ENCODE measurements at regions not wholly inside any gene's neighbourhood (a gene's known extent, or its start where the extent isn't known, plus 50 kb on each side); places are given as distances from the start of the nearest gene placed in this dataset.
"Not testable (repeated sequence)": the region's sequence is repeated elsewhere in the genome, so short reads cannot be mapped to it uniquely, and the experiment has no call there.

- Mint-ChIP-seq H3K36me3 (ENCODE audit: low read depth, unreplicated experiment) (no peaks in the 10 kb centered on the region), H3K4me3 (ENCODE audit: unreplicated experiment) (no peak overlapping the region), H3K27ac (ENCODE audit: unreplicated experiment) (no peak overlapping the region), H3K4me1 (ENCODE audit: unreplicated experiment) (no peaks in the 10 kb centered on the region), H3K9me3 (ENCODE audit: unreplicated experiment) (no peaks in the 10 kb centered on the region), H3K27me3 (ENCODE audit: unreplicated experiment) (peaks cover 2% of the 10 kb centered on the region)
- TF ChIP-seq, protein P1, sequence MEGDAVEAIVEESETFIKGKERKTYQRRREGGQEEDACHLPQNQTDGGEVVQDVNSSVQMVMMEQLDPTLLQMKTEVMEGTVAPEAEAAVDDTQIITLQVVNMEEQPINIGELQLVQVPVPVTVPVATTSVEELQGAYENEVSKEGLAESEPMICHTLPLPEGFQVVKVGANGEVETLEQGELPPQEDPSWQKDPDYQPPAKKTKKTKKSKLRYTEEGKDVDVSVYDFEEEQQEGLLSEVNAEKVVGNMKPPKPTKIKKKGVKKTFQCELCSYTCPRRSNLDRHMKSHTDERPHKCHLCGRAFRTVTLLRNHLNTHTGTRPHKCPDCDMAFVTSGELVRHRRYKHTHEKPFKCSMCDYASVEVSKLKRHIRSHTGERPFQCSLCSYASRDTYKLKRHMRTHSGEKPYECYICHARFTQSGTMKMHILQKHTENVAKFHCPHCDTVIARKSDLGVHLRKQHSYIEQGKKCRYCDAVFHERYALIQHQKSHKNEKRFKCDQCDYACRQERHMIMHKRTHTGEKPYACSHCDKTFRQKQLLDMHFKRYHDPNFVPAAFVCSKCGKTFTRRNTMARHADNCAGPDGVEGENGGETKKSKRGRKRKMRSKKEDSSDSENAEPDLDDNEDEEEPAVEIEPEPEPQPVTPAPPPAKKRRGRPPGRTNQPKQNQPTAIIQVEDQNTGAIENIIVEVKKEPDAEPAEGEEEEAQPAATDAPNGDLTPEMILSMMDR (IDR thresholded peaks at IDR 0.05; ENCODE audit: unreplicated experiment): no peak
- DNase-seq (ENCODE audit: low spot score): no peak
Measured at GRCh38 chr18:70394672-70395071, 105.8 kb downstream of the SOCS6 start.

DNA sequence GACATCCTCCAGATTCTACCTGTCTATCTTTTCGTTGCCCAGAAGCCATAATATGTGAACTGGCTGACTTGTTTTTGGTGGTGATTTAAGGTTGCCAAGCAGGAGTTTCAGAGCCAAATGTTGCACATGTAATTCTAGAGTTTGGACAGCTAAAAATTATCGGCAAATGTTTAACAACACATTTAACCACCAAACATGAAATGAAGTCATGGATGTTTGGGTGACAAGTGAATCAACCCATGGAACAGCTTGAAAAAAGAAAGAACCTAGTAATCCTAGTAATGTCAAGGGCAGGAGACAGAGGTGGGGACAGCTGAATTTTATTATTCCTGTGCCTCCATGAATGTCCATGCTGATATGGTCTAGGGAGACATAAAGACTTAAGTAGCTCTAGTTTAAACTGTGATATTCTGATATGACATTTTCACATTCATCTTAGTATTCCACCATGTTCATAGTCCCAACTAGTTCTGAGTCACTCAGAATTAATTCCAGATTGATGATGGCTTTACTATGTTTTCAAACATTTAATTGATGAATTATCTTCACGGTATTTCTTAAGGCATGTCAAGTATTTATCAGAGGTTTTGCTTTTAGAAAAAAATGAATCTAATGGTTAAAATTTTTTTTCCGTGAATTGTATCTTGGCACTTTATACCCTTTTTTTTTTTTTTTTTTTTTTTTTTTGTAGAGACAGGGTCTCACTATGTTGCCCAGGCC, 101.7 kb downstream of the SOCS6 start:
- H3K36me3 Mint-ChIP-seq (ENCODE audit: low read depth, unreplicated experiment): no peaks in the 10 kb centered on the region
- DNase-seq (ENCODE audit: low spot score): no peak
- H3K27ac Mint-ChIP-seq (ENCODE audit: unreplicated experiment): no peak overlapping the region
- H3K27me3 Mint-ChIP-seq (ENCODE audit: unreplicated experiment): no peaks in the 10 kb centered on the region
- TF ChIP-seq, protein P1 (IDR thresholded peaks at IDR 0.05; ENCODE audit: unreplicated experiment): no peak
- no peaks in the 10 kb centered on the region for H3K9me3 Mint-ChIP-seq (ENCODE audit: unreplicated experiment)
- no peak overlapping the region for H3K4me3 Mint-ChIP-seq (ENCODE audit: unreplicated experiment)
- no peaks in the 10 kb centered on the region for H3K4me1 Mint-ChIP-seq (ENCODE audit: unreplicated experiment)

GRCh38 chr18:70389036-70389435, 100.2 kb downstream of the SOCS6 start:
- not testable (repeated sequence) for H3K27me3 Mint-ChIP-seq (ENCODE audit: unreplicated experiment); H3K9me3 Mint-ChIP-seq (ENCODE audit: unreplicated experiment); H3K36me3 Mint-ChIP-seq (ENCODE audit: low read depth, unreplicated experiment); H3K4me1 Mint-ChIP-seq (ENCODE audit: unreplicated experiment); DNase-seq (ENCODE audit: low spot score); H3K4me3 Mint-ChIP-seq (ENCODE audit: unreplicated experiment); H3K27ac Mint-ChIP-seq (ENCODE audit: unreplicated experiment)

GRCh38 chr18:70387027-70387426, 98.2 kb downstream of the SOCS6 start:
- no peaks in the 10 kb centered on the region for H3K9me3 Mint-ChIP-seq (ENCODE audit: unreplicated experiment)
- no peak overlapping the region for H3K27ac Mint-ChIP-seq (ENCODE audit: unreplicated experiment)
- no peak for DNase-seq (ENCODE audit: low spot score)
- H3K4me1 Mint-ChIP-seq (ENCODE audit: unreplicated experiment): no peaks in the 10 kb centered on the region
- H3K36me3 Mint-ChIP-seq (ENCODE audit: low read depth, unreplicated experiment): no peaks in the 10 kb centered on the region
- H3K27me3 Mint-ChIP-seq (ENCODE audit: unreplicated experiment): no peaks in the 10 kb centered on the region
- TF ChIP-seq, protein P1 (IDR thresholded peaks at IDR 0.05; ENCODE audit: unreplicated experiment): no peak
- H3K4me3 Mint-ChIP-seq (ENCODE audit: unreplicated experiment): no peak overlapping the region

DNA sequence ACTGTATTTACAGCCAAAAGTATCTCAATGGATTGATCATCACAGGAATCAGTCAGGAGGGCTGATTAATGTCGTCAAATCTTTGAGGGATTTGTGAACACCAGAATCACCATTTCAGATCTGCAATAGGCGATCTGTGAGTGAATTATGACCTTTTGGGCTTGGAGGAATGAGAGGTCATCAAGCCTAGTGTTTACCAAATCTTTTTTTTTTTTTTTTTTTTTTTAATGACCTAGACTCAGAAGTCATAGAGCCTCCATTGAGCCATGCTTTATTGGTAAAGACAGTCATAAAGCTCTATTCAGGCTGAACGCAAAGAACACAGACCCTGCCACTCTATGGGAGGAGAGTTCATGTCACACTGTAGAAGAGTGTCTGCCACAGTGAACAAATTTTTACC, 97.7 kb downstream of the SOCS6 start:
- peaks cover 2% of the 10 kb centered on the region for H3K4me1 Mint-ChIP-seq (ENCODE audit: unreplicated experiment)
- H3K4me3 Mint-ChIP-seq (ENCODE audit: unreplicated experiment): no peak overlapping the region
- TF ChIP-seq, protein P1 (IDR thresholded peaks at IDR 0.05; ENCODE audit: unreplicated experiment): no peak
- H3K9me3 Mint-ChIP-seq (ENCODE audit: unreplicated experiment): no peaks in the 10 kb centered on the region
- DNase-seq (ENCODE audit: low spot score): no peak
- H3K27ac Mint-ChIP-seq (ENCODE audit: unreplicated experiment): no peak overlapping the region
- H3K27me3 Mint-ChIP-seq (ENCODE audit: unreplicated experiment): no peaks in the 10 kb centered on the region
- H3K36me3 Mint-ChIP-seq (ENCODE audit: low read depth, unreplicated experiment): no peaks in the 10 kb centered on the region

Data from endothelial cell (in vitro differentiated cells).